ENCODE measurements at regions not wholly inside any gene's neighbourhood (a gene's known extent, or its start where the extent isn't known, plus 50 kb on each side); places are given as distances from the start of the nearest gene placed in this dataset.

- DNase-seq = no peak
Measured at GRCh38 chr6:158249340-158249836, 62.9 kb upstream of the TULP4 start.

- DNase-seq = no peak
Measured at GRCh38 chr6:158251565-158251964, 60.7 kb upstream of the TULP4 start.

- no peak for DNase-seq
Measured at GRCh38 chr6:158253248-158253647, 59.0 kb upstream of the TULP4 start.

- DNase-seq = no peak
Measured at GRCh38 chr6:158255275-158255988, 56.8 kb upstream of the TULP4 start.

DNA sequence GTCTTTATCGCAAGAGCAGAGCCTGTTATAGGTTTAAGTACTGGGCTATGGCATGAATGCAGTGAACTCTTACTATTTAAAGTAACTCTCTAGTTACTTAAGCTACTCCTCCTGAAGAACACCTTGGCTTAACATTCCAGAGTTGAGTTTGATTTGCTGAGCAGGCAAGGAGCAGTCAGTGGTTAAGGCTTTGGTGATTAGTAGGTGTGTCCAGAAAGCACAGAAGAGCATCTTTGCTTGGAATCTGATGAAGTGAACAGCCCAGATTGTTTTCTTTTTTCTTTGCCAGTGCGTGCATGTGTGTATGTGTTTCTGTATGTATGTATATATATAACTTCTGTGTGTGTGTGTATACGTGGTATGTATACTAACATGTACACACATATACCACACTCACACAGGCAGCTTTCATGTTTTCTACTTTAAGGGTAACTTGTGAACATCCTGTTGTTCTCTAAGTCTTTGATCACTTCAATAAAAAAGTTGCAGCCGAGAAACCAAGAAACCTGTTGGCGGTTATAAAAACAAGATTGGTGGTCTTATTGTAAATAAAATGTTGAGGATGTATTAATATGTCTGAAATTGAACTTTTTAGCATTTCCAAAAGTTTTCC is 56.2 kb upstream of the TULP4 start:
- DNase-seq = no peak

DNA sequence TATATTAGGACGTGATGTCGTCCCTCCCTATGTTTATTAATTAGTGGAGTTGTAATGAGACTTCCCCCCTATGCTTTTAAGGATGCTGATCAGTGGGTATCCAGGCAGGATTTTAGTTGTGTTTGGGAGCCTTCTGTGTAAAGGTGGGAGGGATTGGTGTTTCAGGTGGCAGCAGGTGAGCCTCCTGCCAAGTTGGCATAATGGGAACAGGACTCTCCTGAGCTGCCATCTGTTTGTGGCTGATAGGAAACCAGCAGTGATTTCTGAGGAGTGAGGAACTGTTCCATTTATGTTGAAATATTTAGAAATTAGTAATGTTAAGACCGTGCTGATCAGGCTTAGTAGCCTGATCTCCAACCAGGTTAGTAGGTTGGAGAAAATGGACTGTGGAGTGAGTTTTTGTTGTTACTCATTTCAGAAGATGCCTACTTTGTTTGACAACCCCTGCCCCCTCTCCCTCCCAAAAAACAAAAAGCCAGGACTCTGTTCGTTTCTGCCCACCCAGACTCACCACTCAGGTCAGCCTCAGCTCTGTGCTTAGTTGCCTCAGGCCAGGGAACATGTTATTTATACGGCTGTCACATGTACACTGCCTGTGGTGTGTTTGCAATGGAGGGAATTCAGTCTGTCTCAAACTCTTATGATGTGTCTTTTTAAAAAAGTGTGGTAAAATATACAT is 55.4 kb upstream of the TULP4 start:
- DNase-seq = no peak

DNA sequence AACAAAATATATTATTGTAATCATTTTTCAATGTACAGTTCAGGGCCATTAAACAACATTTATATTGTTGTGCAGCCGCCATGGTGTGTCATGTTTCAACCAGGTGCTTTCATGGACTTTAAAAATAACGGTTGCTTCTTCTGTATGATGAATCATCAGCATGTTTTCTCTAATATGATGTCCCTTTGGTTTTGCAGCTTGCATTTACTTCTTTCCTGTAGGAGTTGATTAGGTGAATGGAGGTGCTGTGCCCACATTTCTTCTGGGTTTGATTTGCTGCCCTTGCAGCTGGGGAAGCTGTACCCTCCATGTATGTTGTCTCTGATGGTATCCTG is 54.9 kb upstream of the TULP4 start:
- no peak for DNase-seq

- DNase-seq = no peak
Measured at GRCh38 chr6:158257781-158258180, 54.5 kb upstream of the TULP4 start.

DNA sequence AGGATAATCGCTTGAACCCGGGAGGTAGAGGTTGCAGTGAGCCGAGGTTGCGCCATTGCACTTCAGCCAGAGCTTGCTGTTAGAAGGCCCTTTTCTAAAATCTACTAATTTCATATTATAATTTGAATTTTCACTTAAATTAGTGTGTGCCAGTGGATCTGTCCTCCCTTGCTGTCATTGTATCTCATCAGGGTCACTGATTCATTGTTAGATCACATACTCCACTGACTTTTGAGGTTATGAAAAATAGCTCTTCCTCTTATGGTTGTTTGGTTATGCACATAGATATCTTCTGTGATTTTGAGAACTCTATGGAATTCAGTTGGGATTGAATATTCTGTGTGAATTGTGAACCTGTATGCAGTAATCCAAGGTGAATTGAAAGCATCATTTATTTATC is 53.1 kb upstream of the TULP4 start:
- peak; percentile 4 for DNase-seq

DNA sequence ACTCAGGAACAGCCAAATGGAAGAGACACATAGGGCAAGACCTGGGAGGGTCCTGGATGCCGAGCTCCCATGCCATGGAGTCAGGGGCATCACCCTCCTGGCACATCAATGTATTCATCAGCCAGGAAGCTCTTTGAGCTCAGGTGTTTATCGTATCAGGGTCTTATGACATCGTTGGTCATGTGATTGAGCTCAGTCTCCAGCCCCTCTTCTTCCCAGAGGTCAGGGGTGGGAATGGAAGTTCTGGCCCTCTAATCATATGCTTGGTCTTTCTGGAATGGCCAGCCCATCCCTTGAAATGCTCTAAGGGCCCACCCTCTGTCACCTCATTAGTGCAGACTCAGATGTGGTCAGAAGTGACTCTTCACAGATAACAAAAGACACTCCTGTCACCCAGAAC is 52.4 kb upstream of the TULP4 start:
- DNase-seq = no peak

- DNase-seq = no peak
Measured at GRCh38 chr6:158262082-158262481, 50.2 kb upstream of the TULP4 start.

Data from HCEC 1CT (cell line).